ENCODE measurements at regions not wholly inside any gene's neighbourhood (a gene's known extent, or its start where the extent isn't known, plus 50 kb on each side); places are given as distances from the start of the nearest gene placed in this dataset.
A peak's percentile ranks its signal among the peaks of the same experiment; 100 is the strongest.

- 0% methylated on average over 7 of the region's 7 CpGs for WGBS (ENCODE audit: insufficient coverage, insufficient replicate concordance, low lambda C conversion rate, missing lambda C conversion rate)
- no peaks in the 10 kb centered on the region; the same call in 1 of the 2 replicates for H3K4me1 ChIP-seq (ENCODE audit: control insufficient read depth, insufficient read depth, low read length)
- H3K79me2 ChIP-seq (ENCODE audit: control insufficient read depth, insufficient read depth, low read length): no peaks in the 10 kb centered on the region
- no peak for DNase-seq (ENCODE audit: low read depth, low spot score)
- TF ChIP-seq RCOR1 (conservative IDR thresholded peaks at IDR 0.05; ENCODE audit: low read depth, low read length) (no peak), SPI1 (IDR thresholded peaks at IDR 0.05; ENCODE audit: borderline replicate concordance, insufficient read depth, low read depth, low read length) (peak; percentile 85)
- no peak overlapping the region for H3K9ac ChIP-seq (ENCODE audit: control insufficient read depth, insufficient read depth, low read length)
- H2AFZ ChIP-seq (ENCODE audit: control insufficient read depth, low read depth, low read length): no peak overlapping the region
- intact Hi-C loops (cut with micrococcal nuclease; ENCODE audit: unreplicated experiment) (no loop called here), in situ Hi-C loops (cut with MboI) (no loop called here)
- H3K27me3 ChIP-seq (replicated peaks in 1 of 2; ENCODE audit: control insufficient read depth in 2 of 2, insufficient read depth in 2 of 2, low read length in 1 of 2): no peaks in the 10 kb centered on the region
- ATAC-seq: peak; percentile 73
- H3K4me2 ChIP-seq (ENCODE audit: control insufficient read depth, insufficient read depth): no peak overlapping the region
- H3K9me3 ChIP-seq (replicated peaks; ENCODE audit: control insufficient read depth, insufficient read depth, low read length): no peaks in the 10 kb centered on the region; the same call in 1 of the 3 replicates
- POLR2A ChIA-PET: no interaction called here
- CTCF ChIA-PET: interaction anchor here (0.6 kb wide), 1 partner anchor 265 kb away, joined by 3 read pairs; no protein-coding TSS in a partner anchor
- no peak for FAIRE-seq
- H3K27ac ChIP-seq (ENCODE audit: control insufficient read depth, insufficient read depth): no peak overlapping the region
- H4K20me1 ChIP-seq (ENCODE audit: control insufficient read depth, insufficient read depth): no peaks in the 10 kb centered on the region
- no peaks in the 10 kb centered on the region for H3K36me3 ChIP-seq (ENCODE audit: control insufficient read depth in 2 of 2, insufficient read depth in 2 of 2, low read length in 1 of 2)
- RAD21 ChIA-PET (ENCODE audit: unreplicated experiment): no interaction called here
- BruUV-seq (replicated peaks): no TSS peak
- SMC1A ChIA-PET (ENCODE audit: uncharacterized antibody, unreplicated experiment): no interaction called here
- no peak overlapping the region for H3K4me3 ChIP-seq
Measured at GRCh38 chr4:110704748-110705439, 82.0 kb upstream of the PITX2 start.

- ATAC-seq (peak; percentile 28), DNase-seq (ENCODE audit: low read depth, low spot score) (no peak), FAIRE-seq (no peak)
- H3K9ac ChIP-seq (ENCODE audit: control insufficient read depth, insufficient read depth, low read length): no peak overlapping the region
- 6% methylated on average over 4 of the region's 4 CpGs for WGBS (ENCODE audit: insufficient coverage, insufficient replicate concordance, low lambda C conversion rate, missing lambda C conversion rate)
- H3K27me3 ChIP-seq (replicated peaks in 1 of 2; ENCODE audit: control insufficient read depth in 2 of 2, insufficient read depth in 2 of 2, low read length in 1 of 2): no peaks in the 10 kb centered on the region
- ChIA-PET SMC1A (ENCODE audit: uncharacterized antibody, unreplicated experiment) (no interaction called here), CTCF (no interaction called here), RAD21 (ENCODE audit: unreplicated experiment) (no interaction called here), POLR2A (no interaction called here)
- H3K9me3 ChIP-seq (replicated peaks; ENCODE audit: control insufficient read depth, insufficient read depth, low read length): no peaks in the 10 kb centered on the region; the same call in 1 of the 3 replicates
- no peaks in the 10 kb centered on the region for H3K36me3 ChIP-seq (ENCODE audit: control insufficient read depth in 2 of 2, insufficient read depth in 2 of 2, low read length in 1 of 2)
- H4K20me1 ChIP-seq (ENCODE audit: control insufficient read depth, insufficient read depth): no peaks in the 10 kb centered on the region
- intact Hi-C loops (cut with micrococcal nuclease; ENCODE audit: unreplicated experiment): no loop called here
- H3K79me2 ChIP-seq (ENCODE audit: control insufficient read depth, insufficient read depth, low read length): no peaks in the 10 kb centered on the region
- H3K4me2 ChIP-seq (ENCODE audit: control insufficient read depth, insufficient read depth): no peak overlapping the region
- no peak overlapping the region for H3K4me3 ChIP-seq
- in situ Hi-C loops (cut with MboI): no loop called here
- BruUV-seq (replicated peaks): no TSS peak
- no peak overlapping the region for H3K27ac ChIP-seq (ENCODE audit: control insufficient read depth, insufficient read depth)
- no peak overlapping the region for H2AFZ ChIP-seq (ENCODE audit: control insufficient read depth, low read depth, low read length)
- no peak for TF ChIP-seq YBX1 (IDR thresholded peaks at IDR 0.05)
- TF ChIP-seq ZNF622 (IDR thresholded peaks at IDR 0.05): no peak
- TF ChIP-seq POLR2A (IDR thresholded peaks at IDR 0.05; ENCODE audit: low read depth, low read length): no peak
- no peak for TF ChIP-seq ZNF217 (IDR thresholded peaks at IDR 0.05)
- TF ChIP-seq ZNF687 (IDR thresholded peaks at IDR 0.05): no peak
- TF ChIP-seq SUPT20H (IDR thresholded peaks at IDR 0.05; ENCODE audit: borderline replicate concordance, control insufficient read depth, low read depth, low read length): no peak
- TF ChIP-seq CBFB (IDR thresholded peaks at IDR 0.05; ENCODE audit: low read depth): no peak
- TF ChIP-seq ZSCAN29 (IDR thresholded peaks at IDR 0.05): no peak
- TF ChIP-seq ETV6 (conservative IDR thresholded peaks at IDR 0.05 in 1 of 2, IDR thresholded peaks at IDR 0.05 in 1 of 2; ENCODE audit: borderline replicate concordance in 1 of 2, low read depth in 1 of 2): no peak
- TF ChIP-seq SUZ12 (IDR thresholded peaks at IDR 0.05; ENCODE audit: unreplicated experiment): no peak
- TF ChIP-seq HCFC1 (IDR thresholded peaks at IDR 0.05; ENCODE audit: low read length): no peak
- TF ChIP-seq RUNX3 (IDR thresholded peaks at IDR 0.05; ENCODE audit: low read length): no peak
- no peak for TF ChIP-seq JUND (IDR thresholded peaks at IDR 0.05; ENCODE audit: low read depth, low read length)
- no peaks in the 10 kb centered on the region; the same call in 1 of the 2 replicates for H3K4me1 ChIP-seq (ENCODE audit: control insufficient read depth, insufficient read depth, low read length)
Measured at GRCh38 chr4:110705440-110705782, 82.5 kb upstream of the PITX2 start.
